Neural cell (in vitro differentiated cells): ENCODE measurements at regions not wholly inside any gene's neighbourhood (a gene's known extent, or its start where the extent isn't known, plus 50 kb on each side); places are given as distances from the start of the nearest gene placed in this dataset.
"Not testable (repeated sequence)": the region's sequence is repeated elsewhere in the genome, so short reads cannot be mapped to it uniquely, and the experiment has no call there.

Experiments used
- EP300 ChIP-seq: fragments of 450-650 bp; conservative IDR thresholded peaks from 2 replicates; pipeline ENCODE4 v1.6.1; 2014; ENCODE audit warnings: antibody characterized with exemption, mild to moderate bottlenecking, moderate library complexity; ENCODE audit not compliant: poor library complexity, severe bottlenecking
- EZH2 ChIP-seq: fragments of 200-600, 300-800 bp; shearing (Covaris generic), sonication (generic); IDR thresholded peaks from 2 replicates; pipeline ENCODE4 v1.6.1; 2014; ENCODE audit warnings: antibody characterized with exemption, low read length, borderline replicate concordance, mild to moderate bottlenecking; ENCODE audit not compliant: insufficient read depth, poor library complexity, severe bottlenecking
- POLR2AphosphoS5 ChIP-seq: IDR thresholded peaks from 2 replicates; pipeline ENCODE4 v1.6.1; 2012
- TAF1 ChIP-seq: IDR thresholded peaks from 2 replicates; pipeline ENCODE4 v1.6.1; 2012; ENCODE audit warnings: low read depth
- TF ChIP-seq, protein P1 (sequence below): fragments of 450-650 bp; IDR thresholded peaks from 2 replicates; pipeline ENCODE4 v1.5.1; 2014; ENCODE audit warnings: antibody characterized with exemption, mild to moderate bottlenecking, moderate library complexity; ENCODE audit not compliant: poor library complexity, severe bottlenecking
- TF ChIP-seq, protein P2 (sequence below): IDR thresholded peaks from 2 replicates; pipeline ENCODE4 v1.6.1; 2012; ENCODE audit warnings: borderline replicate concordance

- TF ChIP-seq, protein P1, sequence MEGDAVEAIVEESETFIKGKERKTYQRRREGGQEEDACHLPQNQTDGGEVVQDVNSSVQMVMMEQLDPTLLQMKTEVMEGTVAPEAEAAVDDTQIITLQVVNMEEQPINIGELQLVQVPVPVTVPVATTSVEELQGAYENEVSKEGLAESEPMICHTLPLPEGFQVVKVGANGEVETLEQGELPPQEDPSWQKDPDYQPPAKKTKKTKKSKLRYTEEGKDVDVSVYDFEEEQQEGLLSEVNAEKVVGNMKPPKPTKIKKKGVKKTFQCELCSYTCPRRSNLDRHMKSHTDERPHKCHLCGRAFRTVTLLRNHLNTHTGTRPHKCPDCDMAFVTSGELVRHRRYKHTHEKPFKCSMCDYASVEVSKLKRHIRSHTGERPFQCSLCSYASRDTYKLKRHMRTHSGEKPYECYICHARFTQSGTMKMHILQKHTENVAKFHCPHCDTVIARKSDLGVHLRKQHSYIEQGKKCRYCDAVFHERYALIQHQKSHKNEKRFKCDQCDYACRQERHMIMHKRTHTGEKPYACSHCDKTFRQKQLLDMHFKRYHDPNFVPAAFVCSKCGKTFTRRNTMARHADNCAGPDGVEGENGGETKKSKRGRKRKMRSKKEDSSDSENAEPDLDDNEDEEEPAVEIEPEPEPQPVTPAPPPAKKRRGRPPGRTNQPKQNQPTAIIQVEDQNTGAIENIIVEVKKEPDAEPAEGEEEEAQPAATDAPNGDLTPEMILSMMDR = not testable (repeated sequence)
- not testable (repeated sequence) for TF ChIP-seq POLR2AphosphoS5, EP300, EZH2, TAF1
- TF ChIP-seq, protein P2, sequence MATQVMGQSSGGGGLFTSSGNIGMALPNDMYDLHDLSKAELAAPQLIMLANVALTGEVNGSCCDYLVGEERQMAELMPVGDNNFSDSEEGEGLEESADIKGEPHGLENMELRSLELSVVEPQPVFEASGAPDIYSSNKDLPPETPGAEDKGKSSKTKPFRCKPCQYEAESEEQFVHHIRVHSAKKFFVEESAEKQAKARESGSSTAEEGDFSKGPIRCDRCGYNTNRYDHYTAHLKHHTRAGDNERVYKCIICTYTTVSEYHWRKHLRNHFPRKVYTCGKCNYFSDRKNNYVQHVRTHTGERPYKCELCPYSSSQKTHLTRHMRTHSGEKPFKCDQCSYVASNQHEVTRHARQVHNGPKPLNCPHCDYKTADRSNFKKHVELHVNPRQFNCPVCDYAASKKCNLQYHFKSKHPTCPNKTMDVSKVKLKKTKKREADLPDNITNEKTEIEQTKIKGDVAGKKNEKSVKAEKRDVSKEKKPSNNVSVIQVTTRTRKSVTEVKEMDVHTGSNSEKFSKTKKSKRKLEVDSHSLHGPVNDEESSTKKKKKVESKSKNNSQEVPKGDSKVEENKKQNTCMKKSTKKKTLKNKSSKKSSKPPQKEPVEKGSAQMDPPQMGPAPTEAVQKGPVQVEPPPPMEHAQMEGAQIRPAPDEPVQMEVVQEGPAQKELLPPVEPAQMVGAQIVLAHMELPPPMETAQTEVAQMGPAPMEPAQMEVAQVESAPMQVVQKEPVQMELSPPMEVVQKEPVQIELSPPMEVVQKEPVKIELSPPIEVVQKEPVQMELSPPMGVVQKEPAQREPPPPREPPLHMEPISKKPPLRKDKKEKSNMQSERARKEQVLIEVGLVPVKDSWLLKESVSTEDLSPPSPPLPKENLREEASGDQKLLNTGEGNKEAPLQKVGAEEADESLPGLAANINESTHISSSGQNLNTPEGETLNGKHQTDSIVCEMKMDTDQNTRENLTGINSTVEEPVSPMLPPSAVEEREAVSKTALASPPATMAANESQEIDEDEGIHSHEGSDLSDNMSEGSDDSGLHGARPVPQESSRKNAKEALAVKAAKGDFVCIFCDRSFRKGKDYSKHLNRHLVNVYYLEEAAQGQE = not testable (repeated sequence)
Measured at GRCh38 chr19:29888047-29888446, 54.0 kb upstream of the URI1 start.
